ENCODE measurements at regions not wholly inside any gene's neighbourhood (a gene's known extent, or its start where the extent isn't known, plus 50 kb on each side); places are given as distances from the start of the nearest gene placed in this dataset.

DNA sequence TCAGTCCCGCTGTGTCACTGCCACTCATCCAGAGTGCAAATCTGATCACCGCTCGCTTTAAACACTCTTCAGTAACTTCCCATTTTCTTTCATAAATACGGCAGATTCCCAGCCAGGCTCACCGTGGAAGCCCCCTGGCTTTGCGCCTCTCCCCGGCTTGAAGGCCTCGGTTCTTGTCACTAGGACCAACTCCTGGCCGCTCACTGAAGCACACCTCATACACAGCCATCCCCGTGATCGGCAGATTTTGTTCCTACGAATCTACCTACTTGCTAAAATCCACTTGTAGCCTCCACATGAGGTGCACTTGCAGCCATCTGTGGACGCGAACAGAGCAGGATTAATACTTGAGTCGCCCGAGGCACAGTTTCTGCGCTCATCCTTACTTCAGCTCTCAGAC lies 462.4 kb upstream of the MYT1L start:
- Histone ChIP-seq H3K36me3 (no peaks in the 10 kb centered on the region), H3K9me3 (peaks cover 0 to 4% (median 0%) of the 10 kb centered on the region in 8 donors), H3K4me1 (no peaks in the 10 kb centered on the region), H3K4me3 (no peak overlapping the region), H3K27me3 (replicated peaks in 1 of 7) (peaks cover 0 to 13% (median 0%) of the 10 kb centered on the region in 7 donors), H3K27ac (no peak overlapping the region)
- TF ChIP-seq POLR2AphosphoS5 (IDR thresholded peaks at IDR 0.05) (no peak), POLR2A (IDR thresholded peaks at IDR 0.05) (no peak)
- TF ChIP-seq, protein P1, sequence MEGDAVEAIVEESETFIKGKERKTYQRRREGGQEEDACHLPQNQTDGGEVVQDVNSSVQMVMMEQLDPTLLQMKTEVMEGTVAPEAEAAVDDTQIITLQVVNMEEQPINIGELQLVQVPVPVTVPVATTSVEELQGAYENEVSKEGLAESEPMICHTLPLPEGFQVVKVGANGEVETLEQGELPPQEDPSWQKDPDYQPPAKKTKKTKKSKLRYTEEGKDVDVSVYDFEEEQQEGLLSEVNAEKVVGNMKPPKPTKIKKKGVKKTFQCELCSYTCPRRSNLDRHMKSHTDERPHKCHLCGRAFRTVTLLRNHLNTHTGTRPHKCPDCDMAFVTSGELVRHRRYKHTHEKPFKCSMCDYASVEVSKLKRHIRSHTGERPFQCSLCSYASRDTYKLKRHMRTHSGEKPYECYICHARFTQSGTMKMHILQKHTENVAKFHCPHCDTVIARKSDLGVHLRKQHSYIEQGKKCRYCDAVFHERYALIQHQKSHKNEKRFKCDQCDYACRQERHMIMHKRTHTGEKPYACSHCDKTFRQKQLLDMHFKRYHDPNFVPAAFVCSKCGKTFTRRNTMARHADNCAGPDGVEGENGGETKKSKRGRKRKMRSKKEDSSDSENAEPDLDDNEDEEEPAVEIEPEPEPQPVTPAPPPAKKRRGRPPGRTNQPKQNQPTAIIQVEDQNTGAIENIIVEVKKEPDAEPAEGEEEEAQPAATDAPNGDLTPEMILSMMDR (IDR thresholded peaks at IDR 0.05 in 8 of 11, conservative IDR thresholded peaks at IDR 0.05 in 3 of 11) = no peak
- intact Hi-C loops (cut with DNase I; ENCODE audit: low total_unique reads) = no loop called here
- WGBS, 5 donors = 91 to 96% (median 93%) methylated on average over 17 of the region's 17 CpGs
- no peak for DNase-seq

DNA sequence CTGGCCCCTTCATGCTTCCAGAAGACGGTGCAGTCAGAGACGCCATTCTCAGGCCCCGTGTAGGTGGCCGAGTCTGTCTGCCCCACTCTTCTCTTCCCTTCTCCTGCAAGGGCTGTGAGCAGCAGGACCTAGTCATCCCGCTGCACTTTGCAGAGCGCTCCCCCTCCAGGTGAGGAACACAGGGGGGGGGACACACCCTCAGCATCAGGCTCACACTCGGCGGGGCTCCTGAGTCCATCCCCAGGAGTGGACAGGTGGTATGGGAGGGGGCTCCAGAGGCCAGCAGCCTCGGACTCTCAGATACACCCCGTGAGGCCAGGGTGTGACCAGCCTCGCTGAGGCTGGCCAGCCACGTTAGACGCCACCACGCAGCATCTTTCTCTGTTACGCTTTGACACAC lies 460.5 kb upstream of the MYT1L start:
- H3K4me3 ChIP-seq = no peak overlapping the region
- TF ChIP-seq, protein P1 (IDR thresholded peaks at IDR 0.05 in 8 of 11, conservative IDR thresholded peaks at IDR 0.05 in 3 of 11) = no peak
- TF ChIP-seq POLR2AphosphoS5 (IDR thresholded peaks at IDR 0.05) (no peak), POLR2A (IDR thresholded peaks at IDR 0.05) (no peak)
- H3K4me1 ChIP-seq = no peaks in the 10 kb centered on the region
- intact Hi-C loops (cut with DNase I; ENCODE audit: low total_unique reads) = no loop called here
- H3K9me3 ChIP-seq = peaks cover 0 to 4% (median 0%) of the 10 kb centered on the region in 8 donors
- WGBS, 5 donors = 82 to 95% (median 88%) methylated on average over 11 to 15 of the region's 15 CpGs
- H3K27ac ChIP-seq = no peak overlapping the region
- DNase-seq = no peak
- H3K27me3 ChIP-seq (replicated peaks in 1 of 7) = peaks cover 0 to 13% (median 0%) of the 10 kb centered on the region in 7 donors
- no peaks in the 10 kb centered on the region for H3K36me3 ChIP-seq

DNA sequence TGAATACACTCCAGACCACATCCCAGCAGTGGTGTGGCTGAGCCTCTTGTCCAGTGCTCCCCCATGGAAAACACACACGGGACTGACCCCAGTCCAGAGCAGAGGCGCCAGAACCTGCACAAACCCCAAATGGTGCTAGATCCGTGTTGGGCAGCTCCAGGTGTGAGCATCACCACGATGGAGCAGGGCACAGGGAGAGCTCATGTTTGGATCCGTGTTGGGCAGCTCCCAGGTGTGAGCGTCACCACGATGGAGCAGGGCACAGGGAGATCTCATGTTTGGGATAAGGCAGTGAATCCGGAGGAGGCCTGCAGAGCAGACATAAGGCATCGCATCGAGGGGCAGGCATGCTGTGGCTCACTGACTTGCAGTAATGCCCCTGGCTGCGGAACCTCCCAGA lies 460.0 kb upstream of the MYT1L start:
- no peak overlapping the region for H3K4me3 ChIP-seq
- peaks cover 0 to 13% (median 0%) of the 10 kb centered on the region in 7 donors for H3K27me3 ChIP-seq (replicated peaks in 1 of 7)
- H3K4me1 ChIP-seq = no peaks in the 10 kb centered on the region
- no peak overlapping the region for H3K27ac ChIP-seq
- DNase-seq = no peak
- 80 to 89% (median 82%) methylated on average over 9 to 11 of the region's 11 CpGs for WGBS, 5 donors
- TF ChIP-seq POLR2A (IDR thresholded peaks at IDR 0.05) (no peak), POLR2AphosphoS5 (IDR thresholded peaks at IDR 0.05) (no peak)
- TF ChIP-seq, protein P1 (IDR thresholded peaks at IDR 0.05 in 8 of 11, conservative IDR thresholded peaks at IDR 0.05 in 3 of 11) = no peak
- no peaks in the 10 kb centered on the region for H3K36me3 ChIP-seq
- intact Hi-C loops (cut with DNase I; ENCODE audit: low total_unique reads) = no loop called here
- H3K9me3 ChIP-seq = no peaks in the 10 kb centered on the region

DNA sequence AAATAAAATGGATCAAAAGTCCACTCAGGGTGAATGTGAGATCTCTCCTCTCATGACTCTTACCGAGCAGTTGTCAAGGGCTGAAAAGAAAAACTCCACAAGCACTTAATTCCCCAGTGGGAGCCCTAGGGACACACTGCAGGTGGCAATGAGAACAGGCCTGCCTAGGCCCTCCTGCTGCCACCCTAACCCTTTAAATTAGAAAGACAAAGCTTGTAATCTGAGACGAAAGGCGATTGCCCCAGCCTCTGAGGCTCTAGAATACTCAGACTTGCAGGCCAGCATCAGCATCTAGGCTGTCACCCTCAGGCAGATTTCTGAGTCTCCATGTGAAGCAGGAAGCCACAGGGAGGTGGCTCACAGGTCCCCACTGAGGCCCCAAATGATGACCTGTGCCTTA lies 457.0 kb upstream of the MYT1L start:
- H3K9me3 ChIP-seq = no peaks in the 10 kb centered on the region
- no peak overlapping the region for H3K4me3 ChIP-seq
- H3K27me3 ChIP-seq (replicated peaks in 1 of 7) = peaks cover 0 to 22% (median 0%) of the 10 kb centered on the region in 7 donors
- H3K36me3 ChIP-seq = no peaks in the 10 kb centered on the region
- TF ChIP-seq POLR2AphosphoS5 (IDR thresholded peaks at IDR 0.05) (no peak), POLR2A (IDR thresholded peaks at IDR 0.05) (no peak)
- TF ChIP-seq, protein P1 (IDR thresholded peaks at IDR 0.05 in 8 of 11, conservative IDR thresholded peaks at IDR 0.05 in 3 of 11) = no peak
- WGBS, 5 donors = 65 to 89% (median 80%) methylated on average over 3 of the region's 3 CpGs
- no peak overlapping the region for H3K27ac ChIP-seq
- intact Hi-C loops (cut with DNase I; ENCODE audit: low total_unique reads) = no loop called here
- no peak for DNase-seq
- H3K4me1 ChIP-seq = no peaks in the 10 kb centered on the region

Data from spleen (tissue), 11 donors.